ENCODE measurements at regions not wholly inside any gene's neighbourhood (a gene's known extent, or its start where the extent isn't known, plus 50 kb on each side); places are given as distances from the start of the nearest gene placed in this dataset.

- Mint-ChIP-seq H3K9me3 (ENCODE audit: low read depth) (no peaks in the 10 kb centered on the region), H3K27ac (no peak overlapping the region), H3K4me3 (ENCODE audit: low read depth) (no peak overlapping the region), H3K27me3 (peaks cover 20% of the 10 kb centered on the region), H3K4me1 (ENCODE audit: low read depth) (peaks cover 4% of the 10 kb centered on the region), H3K36me3 (ENCODE audit: insufficient read depth) (no peaks in the 10 kb centered on the region)
- DNase-seq (ENCODE audit: low spot score, unreplicated experiment), result peak; percentile 35
- TF ChIP-seq CTCF (IDR thresholded peaks at IDR 0.05; ENCODE audit: unreplicated experiment), result peak; percentile 86
Observed at GRCh38 chr20:24100370-24101011, 111.9 kb upstream of the GGTLC1 start.

- Mint-ChIP-seq H3K4me3 (ENCODE audit: low read depth) (no peak overlapping the region), H3K27me3 (peaks cover 24% of the 10 kb centered on the region)
Observed at GRCh38 chr20:24098886-24099285, 110.3 kb upstream of the GGTLC1 start.

GRCh38 chr20:24097506-24098245, 109.1 kb upstream of the GGTLC1 start:
- peaks cover 22% of the 10 kb centered on the region for H3K27me3 Mint-ChIP-seq
- H3K36me3 Mint-ChIP-seq (ENCODE audit: insufficient read depth), result no peaks in the 10 kb centered on the region
- peaks cover 4% of the 10 kb centered on the region for H3K4me1 Mint-ChIP-seq (ENCODE audit: low read depth)
- no peak for DNase-seq (ENCODE audit: low spot score, unreplicated experiment)
- H3K27ac Mint-ChIP-seq, result no peak overlapping the region
- H3K9me3 Mint-ChIP-seq (ENCODE audit: low read depth), result no peaks in the 10 kb centered on the region
- H3K4me3 Mint-ChIP-seq (ENCODE audit: low read depth), result no peak overlapping the region
- no peak for TF ChIP-seq CTCF (IDR thresholded peaks at IDR 0.05; ENCODE audit: unreplicated experiment)

More at GRCh38 chr20:24098886-24099285, 110.3 kb upstream of the GGTLC1 start:
- Mint-ChIP-seq H3K36me3 (ENCODE audit: insufficient read depth) (no peaks in the 10 kb centered on the region), H3K27ac (no peak overlapping the region), H3K4me1 (ENCODE audit: low read depth) (peaks cover 4% of the 10 kb centered on the region), H3K9me3 (ENCODE audit: low read depth) (no peaks in the 10 kb centered on the region)
- TF ChIP-seq CTCF (IDR thresholded peaks at IDR 0.05; ENCODE audit: unreplicated experiment), result no peak
- DNase-seq (ENCODE audit: low spot score, unreplicated experiment), result no peak

GRCh38 chr20:24096864-24097450, 108.4 kb upstream of the GGTLC1 start:
- Mint-ChIP-seq H3K4me1 (ENCODE audit: low read depth) (peaks cover 7% of the 10 kb centered on the region), H3K36me3 (ENCODE audit: insufficient read depth) (no peaks in the 10 kb centered on the region), H3K9me3 (ENCODE audit: low read depth) (no peaks in the 10 kb centered on the region), H3K4me3 (ENCODE audit: low read depth) (no peak overlapping the region), H3K27me3 (peaks cover 22% of the 10 kb centered on the region), H3K27ac (no peak overlapping the region)
- no peak for TF ChIP-seq CTCF (IDR thresholded peaks at IDR 0.05; ENCODE audit: unreplicated experiment)
- DNase-seq (ENCODE audit: low spot score, unreplicated experiment), result no peak

GRCh38 chr20:24096264-24096663, 107.7 kb upstream of the GGTLC1 start:
- no peak for TF ChIP-seq CTCF (IDR thresholded peaks at IDR 0.05; ENCODE audit: unreplicated experiment)
- H3K4me1 Mint-ChIP-seq (ENCODE audit: low read depth), result peaks cover 5% of the 10 kb centered on the region
- DNase-seq (ENCODE audit: low spot score, unreplicated experiment), result no peak
- no peaks in the 10 kb centered on the region for H3K36me3 Mint-ChIP-seq (ENCODE audit: insufficient read depth)
- no peaks in the 10 kb centered on the region for H3K9me3 Mint-ChIP-seq (ENCODE audit: low read depth)
- peak overlapping the region; percentile 49 for H3K27ac Mint-ChIP-seq
- H3K4me3 Mint-ChIP-seq (ENCODE audit: low read depth), result no peak overlapping the region
- H3K27me3 Mint-ChIP-seq, result peaks cover 22% of the 10 kb centered on the region

All from progenitor cell of endocrine pancreas (in vitro differentiated cells).